ENCODE measurements at regions not wholly inside any gene's neighbourhood (a gene's known extent, or its start where the extent isn't known, plus 50 kb on each side); places are given as distances from the start of the nearest gene placed in this dataset.

GRCh38 chrX:147710301-147710700 is 201.4 kb upstream of the FMR1 start:
- CTCF ChIA-PET = no interaction called here
- intact Hi-C loops (cut with micrococcal nuclease) = no loop called here
- no peak overlapping the region for H2AFZ ChIP-seq (ENCODE audit: low read depth, low read length, poor library complexity, severe bottlenecking)
- no peaks in the 10 kb centered on the region for H3K9me2 ChIP-seq (ENCODE audit: insufficient read depth)
- H3K9ac ChIP-seq (ENCODE audit: low read length) = no peak overlapping the region
- DNase-seq (ENCODE audit: low read depth, low spot score) = no peak
- no TSS peak for BruUV-seq (replicated peaks)
- no peak overlapping the region for H3K4me3 ChIP-seq (replicated peaks in 1 of 2; ENCODE audit: low read depth in 1 of 2, low read length in 2 of 2)
- no peaks in the 10 kb centered on the region for H3K36me3 ChIP-seq (ENCODE audit: control insufficient read depth in 1 of 2, insufficient read depth in 2 of 2, low read length in 2 of 2)
- no peaks in the 10 kb centered on the region for H3K79me2 ChIP-seq (ENCODE audit: insufficient read depth, low read length)
- TF ChIP-seq MAX (IDR thresholded peaks at IDR 0.05) (no peak), SRF (IDR thresholded peaks at IDR 0.05; ENCODE audit: low read depth) (no peak), REST (IDR thresholded peaks at IDR 0.05; ENCODE audit: low read depth) (no peak), POLR2A (IDR thresholded peaks at IDR 0.05; ENCODE audit: borderline replicate concordance, extremely low read depth, insufficient read depth, insufficient read length) (no peak)
- no peaks in the 10 kb centered on the region for H3K4me1 ChIP-seq (ENCODE audit: control insufficient read depth in 1 of 2, insufficient read depth in 2 of 2, low read length in 2 of 2)
- no peaks in the 10 kb centered on the region; a peak in 1 of 4 replicates for H3K9me3 ChIP-seq (ENCODE audit: control insufficient read depth in 1 of 2, insufficient read depth in 1 of 2, low read depth in 1 of 2, low read length in 2 of 2)
- RAD21 ChIA-PET (ENCODE audit: low non-redundant PET in 1 of 2, low total read pairs in 2 of 2, uncharacterized antibody in 2 of 2, unreplicated experiment in 2 of 2) = no interaction called here
- no peak overlapping the region for H3K27ac ChIP-seq (ENCODE audit: low read depth, low read length)
- POLR2A ChIA-PET = no interaction called here
- no peaks in the 10 kb centered on the region for H4K20me1 ChIP-seq (ENCODE audit: insufficient read depth)
- no peak for ATAC-seq
- H3K4me2 ChIP-seq (ENCODE audit: low read length) = no peak overlapping the region
- no peaks in the 10 kb centered on the region for H3K27me3 ChIP-seq (ENCODE audit: insufficient read depth, low read length)

GRCh38 chrX:147733369-147733768 is 178.3 kb upstream of the FMR1 start:
- intact Hi-C loops (cut with micrococcal nuclease) = no loop called here
- Histone ChIP-seq H3K4me2 (ENCODE audit: low read length) (no peak overlapping the region), H2AFZ (ENCODE audit: low read depth, low read length, poor library complexity, severe bottlenecking) (no peak overlapping the region), H3K9me2 (ENCODE audit: insufficient read depth) (no peaks in the 10 kb centered on the region), H3K79me2 (ENCODE audit: insufficient read depth, low read length) (no peaks in the 10 kb centered on the region), H3K9me3 (ENCODE audit: control insufficient read depth in 1 of 2, insufficient read depth in 1 of 2, low read depth in 1 of 2, low read length in 2 of 2) (no peaks in the 10 kb centered on the region), H4K20me1 (ENCODE audit: insufficient read depth) (no peaks in the 10 kb centered on the region), H3K27ac (ENCODE audit: low read depth, low read length) (no peak overlapping the region), H3K4me1 (ENCODE audit: control insufficient read depth in 1 of 2, insufficient read depth in 2 of 2, low read length in 2 of 2) (no peaks in the 10 kb centered on the region), H3K4me3 (replicated peaks in 1 of 2; ENCODE audit: low read depth in 1 of 2, low read length in 2 of 2) (no peak overlapping the region), H3K36me3 (ENCODE audit: control insufficient read depth in 1 of 2, insufficient read depth in 2 of 2, low read length in 2 of 2) (no peaks in the 10 kb centered on the region), H3K9ac (ENCODE audit: low read length) (no peak overlapping the region), H3K27me3 (ENCODE audit: insufficient read depth, low read length) (no peaks in the 10 kb centered on the region)
- DNase-seq (ENCODE audit: low read depth, low spot score) (no peak), ATAC-seq (no peak)
- ChIA-PET POLR2A (no interaction called here), RAD21 (ENCODE audit: low non-redundant PET in 1 of 2, low total read pairs in 2 of 2, uncharacterized antibody in 2 of 2, unreplicated experiment in 2 of 2) (no interaction called here), CTCF (no interaction called here)
- no TSS peak for BruUV-seq (replicated peaks)
- TF ChIP-seq EGR1 (IDR thresholded peaks at IDR 0.05; ENCODE audit: low read depth) (no peak), REST (IDR thresholded peaks at IDR 0.05; ENCODE audit: low read depth) (no peak), ZFX (IDR thresholded peaks at IDR 0.05) (no peak), ELF1 (IDR thresholded peaks at IDR 0.05; ENCODE audit: borderline replicate concordance, low read depth) (no peak), MAX (IDR thresholded peaks at IDR 0.05) (no peak), SRF (IDR thresholded peaks at IDR 0.05; ENCODE audit: low read depth) (no peak), CBX3 (IDR thresholded peaks at IDR 0.05; ENCODE audit: low read depth) (no peak), EZH2phosphoT487 (IDR thresholded peaks at IDR 0.05; ENCODE audit: borderline replicate concordance) (no peak), EZH2 (IDR thresholded peaks at IDR 0.05) (no peak), ZBTB33 (IDR thresholded peaks at IDR 0.05; ENCODE audit: extremely low read depth, insufficient replicate concordance, low read length) (no peak)
